Stimulated activated CD8-positive, alpha-beta memory T cell treated with anti-CD3 and anti-CD28 coated beads, Interleukin-7, amount 100 ng/mL, for 48 hours (primary cell): ENCODE measurements at regions not wholly inside any gene's neighbourhood (a gene's known extent, or its start where the extent isn't known, plus 50 kb on each side); places are given as distances from the start of the nearest gene placed in this dataset.
"Not testable (repeated sequence)": the region's sequence is repeated elsewhere in the genome, so short reads cannot be mapped to it uniquely, and the experiment has no call there.

ENCODE experiments used
- DNase-seq, 2 donors: peaks; one replicate each; pipeline ENCODE4 v3.0.0-alpha.2; 2020; ENCODE audit warnings: low read depth in 1 of 2; ENCODE audit errors: extremely low read depth in 1 of 2

DNA sequence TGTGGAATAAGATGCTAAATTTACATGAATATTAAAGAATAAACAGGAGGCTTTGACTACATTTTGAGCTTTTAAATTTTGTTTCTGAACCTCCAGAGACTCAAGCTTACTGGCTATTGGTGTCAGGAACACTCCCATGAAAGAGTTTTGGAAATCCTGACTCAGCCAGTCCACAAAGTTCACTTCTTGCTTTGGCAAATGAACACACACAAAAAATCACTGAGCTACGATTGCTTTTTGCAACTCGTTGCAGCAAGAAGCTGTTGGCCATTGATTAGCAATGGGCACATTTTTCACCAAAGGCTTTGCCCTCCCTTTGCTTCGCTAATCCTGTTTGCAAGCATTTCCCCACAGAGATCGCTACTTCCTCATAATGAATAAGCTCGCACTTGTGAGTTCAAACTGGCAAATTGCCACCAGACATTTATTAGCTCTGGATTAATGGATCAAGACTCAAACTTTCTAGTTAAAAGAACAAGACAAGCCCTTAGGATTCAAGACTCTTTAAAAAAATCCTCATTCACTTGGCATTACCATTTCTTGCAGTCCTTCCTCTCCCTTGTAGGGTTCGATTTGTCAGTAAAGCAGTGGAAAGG lies 343.2 kb upstream of the ONECUT1 start:
- no peak for DNase-seq

DNA sequence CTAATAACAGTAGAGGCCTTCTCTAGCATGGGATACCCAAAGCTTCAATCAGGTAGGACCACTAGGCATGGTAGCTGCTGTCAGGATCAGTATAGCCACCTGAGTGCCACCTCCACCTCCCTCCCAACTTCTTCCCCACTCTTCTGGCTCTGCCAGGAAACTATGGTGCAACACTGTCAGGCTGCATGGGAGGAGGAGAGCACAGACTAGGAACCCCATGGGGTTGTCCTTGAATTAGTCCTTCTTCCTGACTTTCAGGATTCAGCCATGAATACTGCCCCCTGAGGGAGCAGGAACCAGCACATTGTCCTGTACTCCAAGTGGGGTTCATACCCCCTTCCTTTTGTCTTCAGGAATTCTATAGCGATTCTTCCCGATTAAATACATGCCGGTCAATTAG lies 340.8 kb upstream of the ONECUT1 start:
- DNase-seq: no peak

DNA sequence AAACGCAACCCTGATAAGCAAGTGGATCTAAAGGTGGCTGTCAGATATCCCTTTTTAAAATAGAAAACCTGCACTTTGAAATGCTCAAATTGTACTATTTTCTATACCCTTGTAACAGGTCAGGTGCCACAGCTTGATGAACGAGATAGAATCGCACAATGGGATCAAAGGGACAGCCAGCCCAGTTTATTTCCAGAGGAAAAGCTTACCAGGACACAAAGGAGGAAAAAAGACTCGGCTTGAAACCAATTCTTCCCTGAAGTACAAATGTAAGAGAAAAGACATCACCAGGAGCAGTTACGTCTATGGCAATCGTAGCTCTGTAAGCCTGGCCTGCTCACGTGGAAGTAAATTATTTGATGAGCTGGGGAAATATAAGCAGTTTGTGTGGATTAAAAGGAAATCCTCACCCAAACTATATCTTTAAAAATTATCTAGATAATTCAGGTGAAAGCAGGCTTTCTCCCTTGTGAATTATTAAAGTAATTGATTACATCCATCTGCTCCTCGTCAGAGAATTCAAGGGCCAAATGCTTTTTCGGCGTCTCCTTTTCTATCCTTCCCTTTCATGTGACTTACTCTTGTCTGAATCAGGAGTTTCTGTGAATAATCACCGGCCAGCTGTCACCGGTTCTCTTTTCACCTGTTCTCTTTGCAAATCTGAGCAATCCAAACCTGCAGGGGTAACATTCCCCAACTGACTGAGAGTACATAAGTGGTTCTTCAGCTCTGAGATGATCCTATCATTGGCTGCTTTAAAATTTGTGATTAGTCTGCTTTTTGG lies 339.2 kb upstream of the ONECUT1 start:
- DNase-seq: no peak

DNA sequence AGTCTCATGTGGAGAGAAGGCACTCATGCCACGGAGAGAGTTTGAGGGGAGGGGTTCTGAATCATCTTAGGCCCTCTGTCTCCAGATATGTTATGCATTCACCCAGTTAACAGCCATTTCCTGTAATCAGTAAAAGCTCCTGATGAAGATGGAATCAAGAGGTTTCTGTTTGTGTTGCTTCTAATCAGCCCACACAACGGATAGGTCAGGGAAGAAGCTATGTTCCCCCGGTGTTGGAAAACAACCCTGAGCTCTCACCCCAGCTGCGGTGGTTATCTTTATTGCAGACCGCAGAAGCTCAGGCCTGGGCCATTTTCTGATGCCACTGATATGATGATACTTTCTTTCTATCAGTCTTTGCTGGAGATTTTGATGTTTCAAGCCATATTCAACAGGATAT lies 338.5 kb upstream of the ONECUT1 start:
- DNase-seq: no peak

DNA sequence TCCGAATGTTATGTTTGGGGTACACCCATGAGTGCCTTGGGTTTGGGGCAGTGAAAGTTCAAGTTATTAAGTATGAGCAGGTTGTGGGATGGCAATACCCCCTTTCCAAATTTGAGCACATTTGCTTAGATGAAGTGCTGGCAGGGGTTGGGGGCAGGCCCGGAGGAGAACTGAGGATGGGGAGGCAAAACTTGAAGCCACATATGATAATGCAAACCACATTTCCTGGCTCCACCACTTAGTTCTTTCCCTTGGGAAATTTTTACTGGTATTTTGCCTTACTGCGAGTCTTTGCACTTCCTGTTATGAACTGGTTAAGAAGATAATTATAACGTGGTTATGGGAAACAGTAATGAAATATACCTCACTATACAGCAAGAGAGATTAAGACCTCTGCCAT lies 336.0 kb upstream of the ONECUT1 start:
- no peak for DNase-seq

DNA sequence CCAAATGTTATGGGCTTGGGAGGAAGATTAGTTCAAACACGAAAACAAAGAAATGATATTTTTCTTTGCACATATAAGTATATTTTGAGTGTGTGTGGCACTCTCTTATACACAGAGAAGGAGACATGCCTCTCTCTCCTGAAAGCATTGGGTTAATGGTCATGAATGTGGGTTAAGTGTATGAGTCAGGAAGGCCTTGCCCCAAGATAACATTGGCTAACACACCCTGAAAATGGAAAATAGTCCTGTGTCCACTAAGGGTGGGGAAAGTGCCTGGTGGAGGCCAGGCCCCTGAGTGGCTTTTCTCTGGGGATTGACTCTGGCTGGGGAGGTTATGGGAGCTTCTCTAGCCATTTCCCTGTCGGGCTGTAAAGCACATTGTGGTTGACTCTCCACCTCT lies 332.7 kb upstream of the ONECUT1 start:
- no peak for DNase-seq

DNA sequence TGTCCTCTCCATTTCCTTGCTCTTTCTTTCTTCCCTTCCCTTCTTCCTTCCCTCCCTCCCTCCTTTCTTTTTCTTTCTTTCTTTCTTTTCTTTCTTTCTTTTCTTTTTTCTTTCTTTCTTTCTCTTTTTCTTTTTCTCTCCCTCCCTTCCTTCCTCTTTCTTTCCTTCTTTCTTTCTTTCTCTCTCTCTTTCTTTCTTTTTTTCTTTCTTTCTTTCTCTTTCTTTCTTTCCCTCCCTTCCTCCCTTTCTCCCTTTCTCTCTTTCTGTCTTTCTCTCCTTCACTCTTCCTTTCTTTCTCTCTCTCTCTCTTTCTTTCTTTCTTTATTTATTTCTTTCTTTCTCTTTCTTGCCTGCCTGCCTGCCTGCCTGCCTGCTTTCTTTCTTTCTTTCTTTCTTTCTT lies 326.8 kb upstream of the ONECUT1 start:
- DNase-seq: not testable (repeated sequence)

DNA sequence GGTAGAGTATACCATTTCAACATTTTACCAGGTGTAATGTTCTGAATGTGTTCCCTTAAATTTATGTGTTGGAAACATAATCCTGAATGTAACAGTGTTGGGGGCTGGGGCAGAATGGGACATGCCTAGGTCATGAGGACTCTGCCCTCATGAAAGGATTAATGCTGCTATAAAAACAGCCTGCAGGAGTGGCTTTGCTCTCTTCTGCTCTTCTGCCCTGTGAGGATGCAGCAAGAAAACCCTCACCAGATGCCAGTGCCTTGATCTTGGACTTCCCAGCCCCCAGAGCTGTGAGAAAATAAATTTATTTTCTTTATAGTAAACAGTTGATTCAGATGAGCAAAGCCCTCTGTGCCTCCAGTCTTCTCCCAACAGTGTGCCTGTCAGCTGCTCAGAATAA lies 326.0 kb upstream of the ONECUT1 start:
- no peak for DNase-seq

DNA sequence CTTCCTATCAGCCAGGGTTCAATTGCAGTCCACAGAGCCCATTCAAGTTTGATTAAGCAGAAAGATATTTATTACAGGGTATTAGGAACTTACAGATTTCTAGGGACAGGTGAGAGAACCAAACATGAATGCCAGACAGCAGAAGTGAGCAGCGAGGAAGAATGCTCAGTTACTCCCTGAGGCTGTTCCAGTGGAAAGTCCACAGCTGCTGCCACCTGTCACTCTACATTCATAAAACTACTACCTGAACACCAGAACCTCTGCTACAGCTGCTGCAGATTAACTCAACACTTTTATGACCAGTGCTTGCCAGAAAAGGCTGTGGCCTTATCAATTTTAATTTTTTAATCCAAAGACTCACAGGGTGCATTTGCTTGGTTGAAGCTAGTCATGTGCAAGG lies 325.4 kb upstream of the ONECUT1 start:
- no peak for DNase-seq

DNA sequence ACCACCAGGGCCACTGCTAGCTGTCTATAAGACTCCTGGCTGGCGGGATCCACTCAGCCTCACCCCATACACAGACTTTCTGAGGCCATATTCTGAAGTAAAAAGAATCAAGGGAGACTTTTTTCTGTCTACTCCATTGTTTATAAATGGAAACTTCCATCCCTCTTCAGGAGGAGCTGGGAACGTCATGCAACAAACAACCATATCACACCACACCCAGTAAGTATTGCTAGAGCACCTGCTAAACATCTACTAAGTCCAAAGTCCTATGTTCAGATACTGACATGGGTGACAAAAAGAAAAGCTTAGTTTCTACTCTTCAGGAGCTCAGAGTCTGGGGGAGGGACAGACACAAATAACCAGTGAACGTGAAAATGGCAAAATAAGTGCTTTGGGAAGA lies 324.8 kb upstream of the ONECUT1 start:
- no peak for DNase-seq

DNA sequence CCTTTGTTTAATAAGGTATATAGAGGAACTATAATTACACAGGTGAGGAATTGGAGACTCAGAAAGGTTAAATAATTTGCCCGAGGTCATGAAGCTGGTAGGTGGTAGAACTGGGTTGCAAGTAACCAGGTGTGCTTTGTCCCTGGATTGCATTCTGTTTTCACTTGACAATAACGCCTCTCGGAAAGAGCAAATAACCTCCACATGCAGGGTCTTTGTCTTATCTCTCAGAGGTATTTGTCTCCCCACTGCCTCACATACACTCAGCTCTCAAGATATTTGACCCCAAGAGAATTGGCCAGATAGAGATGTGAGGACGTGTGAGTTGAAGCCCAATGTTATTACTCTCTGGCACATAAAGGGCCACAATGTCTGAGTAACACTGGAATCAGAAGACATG lies 320.9 kb upstream of the ONECUT1 start:
- no peak for DNase-seq

DNA sequence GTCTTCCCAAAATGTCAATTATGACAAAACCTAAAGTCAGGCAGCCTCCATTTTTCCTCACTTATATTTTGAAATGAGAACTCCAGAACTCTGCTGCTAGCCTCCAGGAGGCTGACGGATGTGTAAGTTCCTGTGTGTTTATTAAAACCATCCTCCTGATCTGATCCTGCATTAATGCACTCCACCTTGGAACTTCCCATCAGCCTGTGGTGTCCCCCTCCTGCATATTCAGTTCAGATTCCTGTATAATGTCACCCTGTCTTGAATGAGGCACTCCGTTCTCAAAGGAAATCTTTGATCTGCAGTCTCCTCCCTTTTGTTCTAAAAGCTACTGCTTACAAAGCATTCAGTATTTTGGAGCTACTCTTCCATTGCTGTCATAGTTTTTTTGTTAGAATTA lies 318.2 kb upstream of the ONECUT1 start:
- no peak for DNase-seq

DNA sequence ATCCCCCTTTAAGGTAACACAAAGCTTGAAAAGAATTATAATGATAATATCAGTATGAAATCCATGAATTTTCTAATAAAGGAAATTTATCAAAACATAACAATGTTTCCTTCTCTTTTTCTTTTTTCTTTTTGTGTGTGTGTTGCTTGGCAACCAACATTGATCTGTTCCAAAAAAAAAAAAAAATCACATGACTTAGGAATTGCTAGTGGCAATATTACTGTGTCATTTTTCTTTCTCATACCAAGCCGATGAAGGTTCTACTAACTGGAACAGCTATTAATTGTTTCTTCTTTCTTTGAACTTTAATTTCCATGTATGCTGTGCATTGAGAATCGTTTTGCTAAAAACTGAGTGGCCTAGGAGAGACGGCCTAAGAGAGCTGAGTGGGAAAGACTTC lies 317.7 kb upstream of the ONECUT1 start:
- no peak for DNase-seq

DNA sequence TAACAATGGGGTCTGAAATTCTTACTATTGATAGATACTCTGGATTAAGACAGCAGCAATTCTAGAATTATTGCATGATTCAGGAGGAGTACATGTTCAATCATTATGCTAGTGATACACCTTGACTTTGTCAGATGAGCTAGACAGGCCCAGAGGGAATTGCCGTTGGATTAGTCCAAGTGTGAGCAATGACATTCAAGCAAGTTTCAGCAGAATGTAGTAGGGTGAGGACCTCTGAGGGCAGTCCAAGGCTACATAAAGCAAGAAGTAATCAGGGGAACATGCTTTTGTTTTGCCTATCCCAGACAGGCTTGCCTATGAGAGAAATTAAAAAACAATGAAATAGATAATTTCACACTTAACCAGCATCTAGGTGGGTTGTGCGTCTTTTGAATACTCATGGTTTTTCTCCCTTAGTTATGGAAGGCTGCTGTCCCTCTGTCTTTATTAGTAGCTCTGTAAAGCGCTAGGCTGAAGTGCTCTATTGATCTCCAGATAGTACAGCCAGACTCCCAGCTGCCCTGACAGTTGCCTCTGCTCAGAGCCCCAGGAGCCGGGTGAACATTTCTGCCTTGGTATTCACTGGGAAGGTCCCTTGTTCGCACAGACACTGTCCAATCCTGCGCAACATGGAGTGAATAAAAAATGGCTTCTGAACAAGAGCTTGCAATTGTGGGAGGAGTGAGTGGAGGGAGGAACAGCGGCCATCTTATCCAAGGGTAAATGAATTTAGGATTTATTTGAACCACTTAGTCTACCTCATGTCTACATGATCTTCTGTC lies 316.6 kb upstream of the ONECUT1 start:
- no peak for DNase-seq

DNA sequence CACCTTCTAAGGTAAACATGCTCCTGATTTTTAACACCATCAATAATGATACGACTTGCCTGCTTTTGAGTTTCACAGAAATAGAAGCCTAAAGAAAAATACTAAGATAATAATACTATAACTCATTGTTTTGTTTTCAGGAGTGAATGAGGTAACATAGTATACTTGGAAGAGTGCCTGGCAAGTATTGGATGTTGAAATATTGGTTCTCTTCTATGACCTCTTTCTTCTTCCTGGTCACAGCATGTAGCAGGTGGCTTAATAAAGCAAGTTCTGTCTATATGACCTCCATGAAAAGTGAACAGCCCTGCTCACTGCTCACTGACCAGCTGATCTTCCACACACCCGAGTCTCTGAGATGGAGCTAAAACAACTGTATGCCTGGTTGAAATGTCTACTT lies 312.3 kb upstream of the ONECUT1 start:
- DNase-seq: no peak

DNA sequence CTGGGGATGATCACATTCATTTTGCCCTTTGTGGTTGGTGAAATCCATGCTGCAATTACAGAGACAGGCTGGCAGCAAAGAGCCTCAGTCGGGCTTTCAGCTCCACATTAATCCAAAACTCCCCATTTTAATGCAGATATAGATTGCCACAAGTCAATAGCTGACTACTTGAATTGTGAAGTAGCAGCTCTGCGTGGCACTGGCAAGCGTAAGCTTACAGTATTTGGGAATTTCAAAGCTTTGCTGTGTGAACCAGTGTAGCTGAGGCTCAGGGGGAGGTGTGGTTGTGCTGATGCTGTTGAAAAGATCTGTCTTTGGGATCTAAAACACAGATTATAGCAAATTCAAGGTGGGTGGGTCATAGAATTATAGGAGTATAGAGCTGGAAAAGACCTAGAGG lies 290.3 kb upstream of the ONECUT1 start:
- no peak for DNase-seq

DNA sequence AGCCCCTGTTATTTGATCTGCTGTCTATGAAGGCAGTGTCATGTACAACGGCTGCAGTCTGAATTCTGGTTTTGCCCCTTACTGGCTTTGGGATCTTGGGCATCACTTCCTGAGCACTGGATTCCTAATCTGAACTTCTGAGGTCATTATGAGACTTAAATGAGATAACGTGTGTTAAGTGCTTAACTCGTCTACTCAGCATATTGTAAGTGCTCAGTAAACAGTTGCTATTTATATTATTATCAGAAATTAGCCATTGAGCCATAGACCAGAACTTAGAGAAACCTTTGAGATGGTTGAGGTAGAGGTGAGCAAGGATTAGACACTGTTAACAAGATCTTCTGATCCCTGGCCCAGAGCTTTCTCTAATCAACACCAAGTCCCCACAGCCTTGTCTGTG lies 284.1 kb upstream of the ONECUT1 start:
- no peak for DNase-seq

DNA sequence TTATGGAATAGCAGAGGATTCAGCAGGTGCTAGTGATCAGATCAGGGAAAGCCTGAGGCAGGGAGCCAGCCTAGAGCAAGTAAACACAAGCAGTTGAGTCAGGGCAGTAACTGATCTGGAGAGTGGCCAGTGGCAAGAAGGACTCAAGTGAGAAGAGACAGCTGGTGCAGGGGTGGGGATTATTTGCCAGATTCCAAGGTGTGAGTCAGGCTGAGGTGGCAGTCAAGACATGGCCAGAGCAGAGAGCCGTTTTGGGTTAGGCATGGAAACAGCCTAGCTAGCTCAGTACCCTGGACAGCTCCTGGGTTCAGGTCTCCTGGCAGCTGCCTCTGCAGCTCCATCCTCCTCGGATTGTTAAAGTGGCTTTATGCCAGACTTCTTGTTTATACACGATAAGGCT lies 281.9 kb upstream of the ONECUT1 start:
- no peak for DNase-seq

DNA sequence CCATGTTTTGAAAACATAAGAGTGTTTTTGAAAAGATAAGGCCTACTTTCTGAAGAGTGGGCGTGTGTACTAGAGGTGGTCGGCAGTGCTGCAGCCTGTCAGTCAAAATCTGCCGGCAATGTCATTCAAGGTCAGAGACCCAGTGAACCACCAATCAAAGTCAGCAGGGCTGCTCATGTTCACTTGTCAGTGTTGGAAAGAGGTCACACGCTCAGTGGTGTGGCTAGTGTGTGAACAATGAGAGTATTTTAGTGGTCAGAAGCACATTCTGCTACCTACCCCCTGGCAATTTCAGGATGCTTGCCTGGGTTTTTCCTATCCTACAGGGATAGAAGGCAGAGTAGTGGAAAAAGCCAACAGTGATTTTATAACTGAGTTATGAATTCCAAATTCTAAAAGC lies 278.5 kb upstream of the ONECUT1 start:
- DNase-seq: no peak

DNA sequence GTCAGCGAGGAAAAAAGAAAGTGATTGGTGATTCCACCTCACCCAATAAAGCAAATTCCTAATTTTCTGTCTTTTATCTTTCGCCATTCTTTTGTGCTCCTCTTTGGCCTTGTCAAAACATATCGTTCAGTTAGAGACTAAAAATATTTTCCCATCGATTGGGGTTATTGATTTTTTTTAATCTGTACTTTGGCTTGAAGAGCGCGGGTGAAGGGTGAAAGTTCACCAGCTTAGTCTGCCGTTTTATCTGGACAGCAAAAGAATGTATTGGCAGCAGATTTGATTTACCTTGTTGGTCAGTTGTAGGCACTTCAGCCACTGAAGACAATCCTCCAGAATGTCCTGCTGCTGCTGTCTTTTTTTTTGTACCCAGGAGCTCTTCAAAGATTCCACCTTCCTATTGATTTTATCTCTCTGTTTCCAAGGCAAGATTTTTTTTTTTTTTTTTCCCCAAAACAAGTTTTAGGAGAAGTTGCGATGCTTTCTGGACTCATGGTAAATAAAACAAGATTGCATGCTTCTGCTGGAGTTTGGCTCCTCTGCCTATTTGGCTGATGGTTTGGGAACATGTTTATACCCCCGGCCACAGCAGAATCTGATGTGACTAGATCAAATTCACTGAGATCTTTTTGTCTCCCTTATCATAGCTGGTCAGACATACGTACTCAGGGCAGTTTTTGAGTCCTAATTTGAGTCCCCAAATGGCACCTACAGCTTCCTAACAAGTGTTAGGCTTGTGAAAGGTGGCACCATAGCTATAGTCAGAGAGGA lies 269.3 kb upstream of the ONECUT1 start:
- no peak for DNase-seq

DNA sequence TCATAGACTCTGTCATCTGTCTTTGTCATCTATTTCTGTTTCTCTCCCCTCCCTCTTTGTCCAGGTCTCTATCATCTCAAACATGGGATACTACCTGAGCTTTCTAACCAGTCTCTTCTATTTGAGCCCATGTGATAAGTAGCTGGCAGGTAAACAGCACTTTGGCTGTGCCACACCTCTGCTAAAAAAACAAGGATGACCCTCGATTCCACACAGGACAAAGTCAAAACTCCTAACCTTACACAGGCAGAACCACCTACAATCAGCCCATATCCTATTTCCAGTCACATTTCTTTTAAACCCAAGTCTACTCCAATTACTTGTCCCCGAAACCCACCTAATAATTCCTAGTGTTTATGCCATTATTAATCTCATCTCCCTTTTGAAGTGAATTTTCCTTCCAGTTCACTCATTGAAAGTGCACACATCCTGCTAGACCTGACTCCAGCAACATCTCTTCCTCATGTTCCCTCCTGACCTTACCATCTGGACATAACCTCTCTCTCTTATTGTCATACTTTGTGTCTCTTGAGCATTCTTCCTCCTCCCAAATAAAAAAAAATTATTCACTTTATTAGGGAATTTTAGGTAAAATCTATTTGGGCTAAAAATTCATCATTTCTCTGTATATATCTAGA lies 256.1 kb upstream of the ONECUT1 start:
- DNase-seq: no peak
